ENCODE measurements at regions not wholly inside any gene's neighbourhood (a gene's known extent, or its start where the extent isn't known, plus 50 kb on each side); places are given as distances from the start of the nearest gene placed in this dataset.

- H3K9me3 ChIP-seq (ENCODE audit: low read depth), result no peaks in the 10 kb centered on the region
- H3F3A ChIP-seq (ENCODE audit: insufficient read depth), result no peaks in the 10 kb centered on the region
- no peaks in the 10 kb centered on the region for H3K27me3 ChIP-seq (replicated peaks; ENCODE audit: insufficient read depth)
- no peaks in the 10 kb centered on the region for H3K9me2 ChIP-seq (ENCODE audit: insufficient read depth)
- WGBS, 2 experiments (ENCODE audit: low coverage in 1 of 2, low lambda C conversion rate in 2 of 2, missing lambda C conversion rate in 2 of 2), result 7 to 14% methylated on average over 4 of the region's 4 CpGs
- no peaks in the 10 kb centered on the region for H3K79me2 ChIP-seq (ENCODE audit: insufficient read depth)
- H3K4me2 ChIP-seq (ENCODE audit: unreplicated experiment), result no peak overlapping the region
- H3K4me3 ChIP-seq, result no peak overlapping the region
- no peak overlapping the region for H3K9ac ChIP-seq
- no peak overlapping the region for H3K27ac ChIP-seq
- DNase-seq, result peak; percentile 61
- H3K4me1 ChIP-seq (ENCODE audit: insufficient read depth), result peaks cover 3% of the 10 kb centered on the region; the same call in 1 of the 2 replicates
- in situ Hi-C loops (cut with MboI), result no loop called here
- H2AFZ ChIP-seq, result no peak overlapping the region
- H4K20me1 ChIP-seq (ENCODE audit: insufficient read depth), result no peaks in the 10 kb centered on the region
- no peaks in the 10 kb centered on the region for H3K36me3 ChIP-seq (ENCODE audit: low read depth)
- TF ChIP-seq EZH2 (IDR thresholded peaks at IDR 0.05; ENCODE audit: insufficient read depth, poor library complexity, severe bottlenecking) (no peak), EZH2phosphoT487 (IDR thresholded peaks at IDR 0.05; ENCODE audit: insufficient read depth, low read depth) (no peak)
These were observed 83.1 kb upstream of the MTNR1B start for GRCh38 chr11:92886243-92886905.

DNA sequence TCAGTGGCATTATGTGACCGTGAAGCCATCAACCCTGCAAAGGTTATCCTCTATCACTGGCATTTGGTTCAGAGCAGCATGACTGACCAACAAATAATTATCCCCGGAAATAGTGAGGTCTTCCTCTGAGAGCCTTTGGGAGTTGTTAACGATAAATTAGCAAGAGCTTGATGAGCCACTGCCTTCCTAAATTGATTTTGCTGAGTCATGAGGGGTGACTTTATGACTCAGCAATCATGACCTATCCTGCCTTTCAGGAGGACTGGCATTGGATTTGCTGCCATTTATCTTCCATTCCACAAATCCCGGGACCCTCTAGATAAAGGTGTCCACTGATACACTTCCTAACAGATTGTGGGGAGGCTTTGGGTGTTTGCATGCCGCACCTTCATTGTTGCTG is 80.8 kb upstream of the MTNR1B start:
- Histone ChIP-seq H3K4me2 (ENCODE audit: unreplicated experiment) (no peak overlapping the region), H3F3A (ENCODE audit: insufficient read depth) (no peaks in the 10 kb centered on the region), H2AFZ (no peak overlapping the region), H3K36me3 (ENCODE audit: low read depth) (no peaks in the 10 kb centered on the region), H3K9ac (no peak overlapping the region), H3K27me3 (replicated peaks; ENCODE audit: insufficient read depth) (no peaks in the 10 kb centered on the region), H3K4me3 (no peak overlapping the region), H3K4me1 (ENCODE audit: insufficient read depth) (peaks cover 9% of the 10 kb centered on the region; the same call in 1 of the 2 replicates), H4K20me1 (ENCODE audit: insufficient read depth) (no peaks in the 10 kb centered on the region), H3K27ac (no peak overlapping the region), H3K9me3 (ENCODE audit: low read depth) (no peaks in the 10 kb centered on the region), H3K9me2 (ENCODE audit: insufficient read depth) (no peaks in the 10 kb centered on the region), H3K79me2 (ENCODE audit: insufficient read depth) (no peaks in the 10 kb centered on the region)
- DNase-seq, result no peak
- TF ChIP-seq EZH2phosphoT487 (IDR thresholded peaks at IDR 0.05; ENCODE audit: insufficient read depth, low read depth) (no peak), EZH2 (IDR thresholded peaks at IDR 0.05; ENCODE audit: insufficient read depth, poor library complexity, severe bottlenecking) (no peak)
- in situ Hi-C loops (cut with MboI), result no loop called here
- 53 to 56% methylated on average over 5 of the region's 5 CpGs for WGBS, 2 experiments (ENCODE audit: low coverage in 1 of 2, low lambda C conversion rate in 2 of 2, missing lambda C conversion rate in 2 of 2)

DNA sequence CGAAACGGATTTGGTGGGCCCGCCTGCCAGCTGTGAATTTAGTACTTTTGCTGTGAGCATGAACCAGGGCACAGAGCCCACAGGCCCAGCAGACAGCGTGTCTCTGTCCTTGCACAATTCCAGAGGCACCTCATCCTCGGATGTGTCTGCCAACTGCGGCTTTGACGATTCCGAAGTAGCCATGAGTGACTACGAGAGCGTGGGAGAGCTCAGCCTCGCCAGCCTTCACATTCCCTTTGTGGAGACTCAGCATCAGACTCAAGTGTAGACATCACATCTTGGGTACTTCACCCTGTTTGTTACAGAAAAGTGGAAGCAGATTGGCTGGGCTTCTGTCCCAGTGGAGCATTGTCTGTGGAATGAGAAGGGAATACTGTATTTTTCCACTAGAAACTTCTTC is 78.6 kb upstream of the MTNR1B start:
- Histone ChIP-seq H3K4me1 (ENCODE audit: insufficient read depth) (peaks cover 9% of the 10 kb centered on the region; the same call in 1 of the 2 replicates), H3K9ac (no peak overlapping the region), H2AFZ (no peak overlapping the region), H3F3A (ENCODE audit: insufficient read depth) (no peaks in the 10 kb centered on the region), H3K79me2 (ENCODE audit: insufficient read depth) (no peaks in the 10 kb centered on the region), H3K4me2 (ENCODE audit: unreplicated experiment) (no peak overlapping the region), H3K27ac (peak overlapping the region; percentile 52), H3K27me3 (replicated peaks; ENCODE audit: insufficient read depth) (no peaks in the 10 kb centered on the region), H4K20me1 (ENCODE audit: insufficient read depth) (no peaks in the 10 kb centered on the region), H3K9me3 (ENCODE audit: low read depth) (no peaks in the 10 kb centered on the region), H3K4me3 (no peak overlapping the region), H3K36me3 (ENCODE audit: low read depth) (no peaks in the 10 kb centered on the region), H3K9me2 (ENCODE audit: insufficient read depth) (no peaks in the 10 kb centered on the region)
- DNase-seq, result peak; percentile 71
- TF ChIP-seq EZH2phosphoT487 (IDR thresholded peaks at IDR 0.05; ENCODE audit: insufficient read depth, low read depth) (no peak), EZH2 (IDR thresholded peaks at IDR 0.05; ENCODE audit: insufficient read depth, poor library complexity, severe bottlenecking) (no peak)
- 32 to 40% methylated on average over 11 of the region's 11 CpGs for WGBS, 2 experiments (ENCODE audit: low coverage in 1 of 2, low lambda C conversion rate in 2 of 2, missing lambda C conversion rate in 2 of 2)
- in situ Hi-C loops (cut with MboI), result no loop called here

- TF ChIP-seq EZH2phosphoT487 (IDR thresholded peaks at IDR 0.05; ENCODE audit: insufficient read depth, low read depth) (no peak), EZH2 (IDR thresholded peaks at IDR 0.05; ENCODE audit: insufficient read depth, poor library complexity, severe bottlenecking) (no peak)
- Histone ChIP-seq H3K9me3 (ENCODE audit: low read depth) (no peaks in the 10 kb centered on the region), H3K4me1 (ENCODE audit: insufficient read depth) (peaks cover 9% of the 10 kb centered on the region; the same call in 1 of the 2 replicates), H3F3A (ENCODE audit: insufficient read depth) (no peaks in the 10 kb centered on the region), H3K27ac (no peak overlapping the region), H3K9me2 (ENCODE audit: insufficient read depth) (no peaks in the 10 kb centered on the region), H3K9ac (no peak overlapping the region), H3K27me3 (replicated peaks; ENCODE audit: insufficient read depth) (no peaks in the 10 kb centered on the region; the same call in 1 of the 2 replicates), H3K36me3 (ENCODE audit: low read depth) (no peaks in the 10 kb centered on the region), H2AFZ (no peak overlapping the region), H4K20me1 (ENCODE audit: insufficient read depth) (no peaks in the 10 kb centered on the region), H3K4me3 (no peak overlapping the region), H3K79me2 (ENCODE audit: insufficient read depth) (no peaks in the 10 kb centered on the region), H3K4me2 (ENCODE audit: unreplicated experiment) (no peak overlapping the region)
- in situ Hi-C loops (cut with MboI), result no loop called here
- WGBS, 2 experiments (ENCODE audit: low coverage in 1 of 2, low lambda C conversion rate in 2 of 2, missing lambda C conversion rate in 2 of 2), result 39 to 56% methylated on average over 4 of the region's 4 CpGs
- DNase-seq, result peak; percentile 5
These were observed 76.4 kb upstream of the MTNR1B start for GRCh38 chr11:92892802-92893684.

Data from GM23248 (cell line).